ENCODE measurements at regions not wholly inside any gene's neighbourhood (a gene's known extent, or its start where the extent isn't known, plus 50 kb on each side); places are given as distances from the start of the nearest gene placed in this dataset.
A peak's percentile ranks its signal among the peaks of the same experiment; 100 is the strongest.

- no peak for DNase-seq (ENCODE audit: low spot score in 2 of 2)
- no peaks in the 10 kb centered on the region for H3K9me3 ChIP-seq
- no peak overlapping the region for H3K27ac ChIP-seq
- TF ChIP-seq CTCF (IDR thresholded peaks at IDR 0.05) = no peak
- H3K36me3 ChIP-seq = no peaks in the 10 kb centered on the region
- no peaks in the 10 kb centered on the region for H3K27me3 ChIP-seq
- no peak overlapping the region for H3K4me3 ChIP-seq
- no peaks in the 10 kb centered on the region for H3K4me1 ChIP-seq
- intact Hi-C loops (cut with DNase I) = no loop called here
Observed at GRCh38 chr1:29973406-29973805, 737.1 kb downstream of the PTPRU start.

GRCh38 chr1:29972421-29973053, 736.2 kb downstream of the PTPRU start:
- Histone ChIP-seq H3K27me3 (no peaks in the 10 kb centered on the region), H3K36me3 (no peaks in the 10 kb centered on the region), H3K4me3 (no peak overlapping the region), H3K4me1 (no peaks in the 10 kb centered on the region), H3K27ac (no peak overlapping the region), H3K9me3 (no peaks in the 10 kb centered on the region)
- TF ChIP-seq CTCF (IDR thresholded peaks at IDR 0.05) = no peak
- intact Hi-C loops (cut with DNase I) = no loop called here
- no peak for DNase-seq (ENCODE audit: low spot score in 2 of 2)

GRCh38 chr1:29971703-29972102, 735.4 kb downstream of the PTPRU start:
- TF ChIP-seq CTCF (IDR thresholded peaks at IDR 0.05) = no peak
- Histone ChIP-seq H3K4me1 (no peaks in the 10 kb centered on the region), H3K4me3 (no peak overlapping the region), H3K27ac (no peak overlapping the region), H3K27me3 (no peaks in the 10 kb centered on the region), H3K36me3 (no peaks in the 10 kb centered on the region), H3K9me3 (no peaks in the 10 kb centered on the region)
- DNase-seq (ENCODE audit: low spot score in 2 of 2) = no peak
- intact Hi-C loops (cut with DNase I) = no loop called here

- intact Hi-C loops (cut with DNase I) = no loop called here
Observed at GRCh38 chr1:29970747-29971325, 734.5 kb downstream of the PTPRU start.

GRCh38 chr1:29969576-29969975, 733.3 kb downstream of the PTPRU start:
- H3K27me3 ChIP-seq = no peaks in the 10 kb centered on the region

More at GRCh38 chr1:29970747-29971325, 734.5 kb downstream of the PTPRU start:
- DNase-seq (ENCODE audit: low spot score in 2 of 2) = peak in 1 of 2 donors; percentile 19
- no peak for TF ChIP-seq CTCF (IDR thresholded peaks at IDR 0.05)
- Histone ChIP-seq H3K27me3 (no peaks in the 10 kb centered on the region), H3K27ac (no peak overlapping the region), H3K9me3 (no peaks in the 10 kb centered on the region), H3K36me3 (no peaks in the 10 kb centered on the region), H3K4me3 (no peak overlapping the region), H3K4me1 (no peaks in the 10 kb centered on the region)

More at GRCh38 chr1:29969576-29969975, 733.3 kb downstream of the PTPRU start:
- no peak for TF ChIP-seq CTCF (IDR thresholded peaks at IDR 0.05)
- no peak overlapping the region for H3K4me3 ChIP-seq
- peak in 1 of 2 donors; percentile 11 for DNase-seq (ENCODE audit: low spot score in 2 of 2)
- H3K4me1 ChIP-seq = no peaks in the 10 kb centered on the region
- no peaks in the 10 kb centered on the region for H3K9me3 ChIP-seq
- no peaks in the 10 kb centered on the region for H3K36me3 ChIP-seq
- H3K27ac ChIP-seq = no peak overlapping the region
- intact Hi-C loops (cut with DNase I) = no loop called here
